NOMO-1 (cell line): ENCODE measurements at regions not wholly inside any gene's neighbourhood (a gene's known extent, or its start where the extent isn't known, plus 50 kb on each side); places are given as distances from the start of the nearest gene placed in this dataset.

ENCODE experiments used
- DNase-seq, 2 experiments: peaks; one replicate each; lab custom pipeline; 2025; ENCODE audit not compliant: unreplicated experiment in 2 of 2; lab: John Stamatoyannopoulos, UW

DNA sequence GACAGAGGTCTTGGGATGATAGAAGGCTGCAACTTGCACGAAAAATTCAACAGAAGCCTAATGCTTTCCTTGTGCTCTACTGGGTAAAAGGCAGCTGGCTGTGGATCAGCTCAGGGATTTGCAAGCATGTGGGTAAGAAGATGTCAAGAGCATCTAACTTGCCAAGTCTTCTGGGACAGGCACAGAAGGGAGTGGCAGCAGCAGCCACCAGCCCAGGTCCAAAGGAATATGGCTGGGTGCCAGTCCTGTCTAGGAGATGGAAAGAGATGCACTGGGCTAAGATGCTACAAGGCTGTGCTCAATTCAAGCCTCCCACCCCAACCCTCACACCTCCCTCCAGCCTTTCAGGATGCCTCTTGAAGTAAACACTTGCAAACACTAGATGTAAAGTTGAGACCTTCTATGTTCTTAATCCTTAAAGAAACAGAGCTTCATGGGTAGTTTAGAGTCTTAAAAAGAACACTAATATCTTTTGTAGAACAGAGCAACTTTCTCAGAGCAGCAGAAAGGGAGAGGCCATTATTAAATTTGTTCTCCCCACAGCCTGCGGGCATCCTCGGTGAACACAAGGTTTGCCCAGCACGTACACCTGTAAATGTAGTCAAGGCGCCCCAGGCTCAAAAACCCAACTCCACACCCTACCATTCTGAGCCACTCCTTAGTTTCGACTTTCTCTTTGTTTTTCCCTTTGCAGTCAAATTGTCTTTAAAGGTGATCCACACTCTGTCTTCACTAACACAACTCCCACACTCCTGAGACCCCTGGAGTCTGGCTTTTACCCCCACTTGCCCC lies 64.6 kb upstream of the BCAR3 start:
- DNase-seq = no peak

DNA sequence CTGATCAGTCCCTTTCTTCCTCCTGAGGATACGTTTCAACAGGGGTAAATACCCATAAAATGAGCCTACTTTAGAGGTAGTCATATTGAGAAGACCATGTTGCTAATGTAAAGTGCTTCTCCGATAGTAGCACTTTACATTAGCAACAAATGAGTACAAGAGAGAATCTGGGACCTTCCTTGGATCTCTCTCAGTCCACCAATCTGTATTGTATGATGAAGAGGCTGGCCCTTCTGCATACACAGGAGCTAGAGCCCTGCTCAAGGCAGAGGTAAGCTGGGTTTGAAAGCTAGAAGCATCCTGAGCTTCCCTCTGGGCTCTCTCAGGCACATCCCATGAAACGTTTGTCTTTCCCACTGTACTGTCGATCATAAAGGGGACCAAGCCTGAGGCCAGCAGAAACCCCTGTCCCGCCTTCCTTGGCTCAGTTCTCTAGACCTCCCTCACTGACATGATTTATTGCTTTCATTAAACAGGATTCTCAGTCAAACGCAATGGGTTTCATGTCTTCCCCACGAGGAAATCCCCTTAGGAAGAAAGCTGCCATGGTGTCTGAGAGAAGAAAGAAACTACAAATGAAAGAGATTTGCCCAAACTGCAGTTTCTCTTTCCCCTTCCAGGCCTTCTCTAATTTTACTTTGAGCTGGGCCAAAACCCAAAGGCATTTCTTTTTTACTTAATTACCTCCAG lies 62.8 kb upstream of the BCAR3 start:
- no peak for DNase-seq

DNA sequence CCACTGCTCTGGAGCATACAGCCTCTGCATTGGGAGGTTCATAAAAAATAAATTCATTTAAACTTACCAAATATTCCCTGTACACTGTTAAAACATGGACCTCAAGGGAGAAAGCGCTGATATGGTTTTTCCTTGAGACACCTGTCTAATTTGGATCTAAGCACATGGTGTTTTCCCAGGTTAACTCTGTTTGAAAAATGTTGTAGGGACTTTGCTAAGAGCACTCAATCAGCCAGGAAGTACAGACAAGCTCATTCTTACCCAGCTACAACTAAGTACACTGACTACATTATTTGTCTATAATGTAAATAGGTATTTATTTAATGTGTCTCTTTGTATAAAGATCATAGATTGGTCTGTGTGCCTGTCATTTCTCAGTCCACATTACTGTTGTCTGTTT lies 61.8 kb upstream of the BCAR3 start:
- no peak for DNase-seq

DNA sequence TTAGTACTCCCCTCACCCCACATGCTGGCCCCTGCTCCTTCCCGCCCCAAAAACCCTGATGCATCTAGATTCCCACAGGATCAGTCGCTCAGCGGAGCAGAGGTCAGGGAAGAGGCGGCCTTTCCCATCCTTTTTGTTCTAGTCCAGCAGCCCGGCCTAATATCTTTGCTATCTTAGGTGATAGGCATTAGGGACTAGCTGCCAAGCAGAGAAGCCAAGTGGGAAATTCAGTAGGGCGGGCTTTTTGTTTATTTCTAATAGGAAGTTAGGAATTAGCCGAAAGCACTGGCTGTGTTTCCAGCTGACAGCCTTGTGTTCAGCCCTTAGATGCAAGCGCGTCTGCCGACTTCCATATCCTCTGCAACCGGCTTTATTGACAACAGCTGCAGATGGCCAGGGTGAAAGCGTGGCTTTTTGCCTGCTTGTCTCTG lies 59.0 kb upstream of the BCAR3 start:
- DNase-seq = no peak

DNA sequence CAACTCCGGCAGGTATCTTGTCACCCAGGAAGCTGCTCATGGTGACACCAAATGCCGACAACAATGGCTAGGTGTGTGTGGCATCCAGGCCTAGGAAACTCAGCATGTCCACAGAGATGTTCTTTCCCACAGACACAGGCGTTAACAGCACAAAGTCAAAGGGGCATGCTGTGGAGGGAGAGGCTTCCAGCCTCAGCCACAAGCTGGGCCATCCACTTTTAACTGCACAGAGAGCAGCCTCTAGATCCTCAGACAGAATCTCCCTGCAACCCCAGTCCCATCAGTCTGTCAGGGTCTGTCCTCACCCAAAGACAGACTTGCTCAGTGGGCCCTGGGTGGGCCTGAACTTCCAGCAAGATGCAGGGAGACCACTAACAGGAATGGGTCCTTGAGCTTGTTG lies 58.5 kb upstream of the BCAR3 start:
- DNase-seq = no peak

DNA sequence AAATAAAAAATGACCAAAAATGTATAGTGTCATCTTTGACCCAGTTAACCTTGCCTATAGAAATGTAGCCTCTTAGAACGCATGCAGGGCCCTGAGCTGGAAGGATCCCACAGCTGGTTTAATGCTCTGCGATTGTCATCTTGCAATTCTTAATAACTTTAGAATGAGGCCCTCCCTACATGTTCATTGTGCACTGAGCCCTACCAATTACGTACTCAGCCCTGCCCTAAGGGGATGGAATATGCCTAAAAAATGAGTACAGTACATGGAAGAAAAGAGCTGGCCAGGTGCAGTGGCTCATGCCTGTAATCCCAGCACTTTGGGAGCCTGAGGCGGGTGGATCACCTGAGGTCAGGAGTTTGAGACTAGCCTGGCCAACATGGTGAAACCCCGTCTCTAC lies 57.8 kb upstream of the BCAR3 start:
- DNase-seq = no peak

DNA sequence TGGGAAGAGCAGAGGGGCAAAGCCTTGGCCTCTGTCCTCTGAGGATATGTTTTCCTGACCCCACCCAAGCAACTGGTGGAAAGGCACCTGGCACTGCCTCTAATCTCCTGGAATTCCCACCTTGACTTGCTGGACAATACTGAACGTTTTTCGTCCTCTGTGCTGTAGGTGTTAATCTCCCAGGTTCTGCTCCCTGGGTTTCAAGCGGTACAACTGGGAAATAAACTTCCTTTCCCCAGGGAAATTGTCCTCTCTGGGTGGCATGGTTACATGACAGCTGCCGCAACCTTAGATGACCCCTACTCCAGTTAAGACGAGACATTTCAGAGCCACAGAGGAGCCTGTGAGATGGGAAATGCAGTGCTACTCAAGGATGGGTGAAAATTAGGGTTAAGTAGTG lies 57.3 kb upstream of the BCAR3 start:
- DNase-seq = no peak

DNA sequence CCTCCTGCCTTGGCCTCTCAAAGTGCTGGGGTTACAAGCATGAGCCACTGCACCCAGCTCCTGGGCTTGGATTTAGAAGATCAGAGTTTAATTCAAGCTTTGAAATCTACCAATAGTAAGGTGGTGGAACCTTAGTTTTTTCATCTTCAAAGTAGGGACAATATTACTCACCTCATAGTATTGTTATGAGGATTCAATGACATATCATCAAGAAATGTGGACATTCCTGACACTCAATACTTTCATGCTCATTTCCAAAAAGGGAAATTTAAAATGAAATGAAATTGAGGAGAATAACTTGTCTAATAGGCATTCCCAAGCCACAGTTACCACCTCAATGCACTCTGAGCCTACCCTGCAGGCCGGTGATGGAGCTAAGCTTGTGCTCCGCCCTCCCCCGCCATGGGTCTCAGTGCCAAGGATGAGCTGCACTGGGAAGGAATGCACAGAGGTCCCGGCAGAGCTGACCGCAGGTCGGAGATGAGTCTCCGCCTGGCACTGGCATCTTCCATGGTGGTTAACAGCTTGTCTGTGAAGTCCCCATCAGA lies 56.5 kb upstream of the BCAR3 start:
- DNase-seq = no peak

DNA sequence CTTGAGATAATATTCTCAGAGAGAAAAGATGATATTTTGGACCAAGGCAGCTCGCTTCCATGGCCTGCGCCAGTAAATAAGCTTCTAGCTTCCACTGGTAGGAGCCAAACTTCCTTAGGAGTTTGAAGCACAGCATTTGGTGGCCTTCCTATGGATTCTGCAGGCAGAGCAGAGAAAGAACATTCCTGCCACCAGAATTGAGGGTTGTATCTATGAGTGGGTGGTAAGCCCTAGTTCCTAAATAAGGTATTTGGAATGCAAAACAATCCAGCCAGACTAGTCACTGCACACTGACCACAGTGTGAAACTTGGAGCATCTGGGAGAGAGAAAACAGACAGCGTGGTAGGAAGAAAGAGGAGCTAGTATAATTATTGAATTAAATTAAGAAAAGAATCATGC lies 54.1 kb upstream of the BCAR3 start:
- DNase-seq = no peak

DNA sequence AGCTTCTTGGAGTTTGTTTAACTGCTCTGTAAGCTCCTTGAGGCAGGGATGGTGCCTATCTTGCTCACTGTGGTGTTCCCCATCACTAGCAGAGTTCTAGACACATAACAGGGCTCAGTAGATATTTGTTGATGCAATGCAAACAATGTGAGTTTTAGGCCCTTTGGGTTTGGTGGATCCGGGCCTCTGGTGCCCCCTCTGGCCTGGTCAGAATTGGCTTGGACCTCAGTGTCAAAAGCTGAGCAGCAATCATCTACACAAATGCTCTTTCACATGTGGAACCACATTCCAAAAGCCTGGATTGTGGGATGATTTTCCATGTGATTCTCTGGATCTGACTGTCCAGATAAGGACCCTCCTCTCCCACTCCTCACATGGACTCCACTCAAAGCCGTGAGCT lies 53.4 kb upstream of the BCAR3 start:
- peak in 1 of 2 experiments; percentile 2 for DNase-seq

DNA sequence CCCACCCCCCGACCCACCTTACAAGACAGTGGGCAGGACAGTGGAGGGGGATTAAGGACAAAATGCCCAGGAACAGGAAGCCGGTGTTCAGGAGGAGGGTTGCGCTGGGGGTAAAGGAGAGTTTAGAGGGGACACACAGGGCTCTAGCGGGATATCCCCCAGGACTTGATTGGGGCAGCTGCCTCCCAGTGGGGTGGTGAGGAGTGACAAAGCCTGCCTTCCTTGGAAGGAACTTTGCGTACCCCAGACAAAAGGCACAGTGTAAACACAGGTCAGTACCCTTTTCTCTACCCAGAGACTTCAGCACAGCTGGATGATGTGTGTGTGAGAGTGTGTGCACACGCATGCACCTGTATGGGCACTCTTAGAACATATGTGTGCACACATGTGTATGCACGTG lies 51.7 kb upstream of the BCAR3 start:
- no peak for DNase-seq

DNA sequence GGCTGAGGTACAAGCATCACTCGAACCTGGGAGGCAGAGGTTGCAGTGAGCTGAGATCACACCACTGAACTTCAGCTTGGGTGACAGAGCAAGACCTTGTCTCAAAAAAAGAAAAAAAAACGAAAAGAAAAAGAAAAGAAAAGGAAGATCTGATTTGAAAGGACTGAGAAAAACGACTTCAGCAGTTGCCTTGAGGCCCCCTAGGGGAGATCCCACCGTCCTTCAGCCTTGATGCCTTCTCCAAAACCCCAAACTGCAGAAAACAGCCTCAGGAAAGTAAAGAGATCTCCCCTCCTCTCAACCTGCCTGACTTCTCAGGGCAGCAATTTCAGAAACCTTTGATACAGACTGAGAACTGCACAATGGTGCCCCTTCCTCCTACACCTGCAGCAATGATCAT lies 50.9 kb upstream of the BCAR3 start:
- peak in 1 of 2 experiments; percentile 36 for DNase-seq
